ENCODE measurements at regions not wholly inside any gene's neighbourhood (a gene's known extent, or its start where the extent isn't known, plus 50 kb on each side); places are given as distances from the start of the nearest gene placed in this dataset.

GRCh38 chr3:124588794-124589193 lies 141.5 kb upstream of the UMPS start:
- DNase-seq: no peak

GRCh38 chr3:124591699-124592098 lies 138.6 kb upstream of the UMPS start:
- DNase-seq: no peak

- DNase-seq: no peak
Observed at GRCh38 chr3:124592658-124593441, 137.4 kb upstream of the UMPS start.

GRCh38 chr3:124593442-124593829 lies 136.8 kb upstream of the UMPS start:
- no peak for DNase-seq

- no peak for DNase-seq
Observed at GRCh38 chr3:124594581-124594980, 135.7 kb upstream of the UMPS start.

- DNase-seq: no peak
Observed at GRCh38 chr3:124597273-124597672, 133.0 kb upstream of the UMPS start.

GRCh38 chr3:124597979-124598378 lies 132.3 kb upstream of the UMPS start:
- no peak for DNase-seq

- DNase-seq: no peak
Observed at GRCh38 chr3:124599147-124599765, 131.0 kb upstream of the UMPS start.

- DNase-seq: no peak
Observed at GRCh38 chr3:124599779-124600693, 130.2 kb upstream of the UMPS start.

- no peak for DNase-seq
Observed at GRCh38 chr3:124600765-124601164, 129.5 kb upstream of the UMPS start.

GRCh38 chr3:124601190-124601589 lies 129.1 kb upstream of the UMPS start:
- no peak for DNase-seq

- DNase-seq: no peak
Observed at GRCh38 chr3:124602980-124603627, 127.1 kb upstream of the UMPS start.

- DNase-seq: no peak
Observed at GRCh38 chr3:124605781-124606579, 124.3 kb upstream of the UMPS start.

GRCh38 chr3:124607163-124607562 lies 123.1 kb upstream of the UMPS start:
- DNase-seq: no peak

- DNase-seq: no peak
Observed at GRCh38 chr3:124609402-124609801, 120.8 kb upstream of the UMPS start.

- DNase-seq: no peak
Observed at GRCh38 chr3:124610130-124610529, 120.1 kb upstream of the UMPS start.

- DNase-seq: no peak
Observed at GRCh38 chr3:124611520-124611919, 118.7 kb upstream of the UMPS start.

- no peak for DNase-seq
Observed at GRCh38 chr3:124615896-124616543, 114.2 kb upstream of the UMPS start.

- DNase-seq: no peak
Observed at GRCh38 chr3:124617177-124617576, 113.1 kb upstream of the UMPS start.

GRCh38 chr3:124619887-124620599 lies 110.2 kb upstream of the UMPS start:
- DNase-seq: no peak

- DNase-seq: peak; percentile 53
Observed at GRCh38 chr3:124620600-124621063, 109.6 kb upstream of the UMPS start.

All from CD4-positive, alpha-beta T cell treated with Interleukin-17A for 4 hours (primary cell).